ENCODE measurements at regions not wholly inside any gene's neighbourhood (a gene's known extent, or its start where the extent isn't known, plus 50 kb on each side); places are given as distances from the start of the nearest gene placed in this dataset.
"Not testable (repeated sequence)": the region's sequence is repeated elsewhere in the genome, so short reads cannot be mapped to it uniquely, and the experiment has no call there.

- Mint-ChIP-seq H3K4me1 (no peaks in the 10 kb centered on the region), H3K4me3 (no peak overlapping the region), H3K9me3 (no peaks in the 10 kb centered on the region), H3K36me3 (ENCODE audit: insufficient read depth) (no peaks in the 10 kb centered on the region), H3K27ac (ENCODE audit: low read depth) (no peak overlapping the region), H3K27me3 (peaks cover 6% of the 10 kb centered on the region)
- ATAC-seq (replicated peaks; ENCODE audit: extremely low read depth, poor library complexity, severe bottlenecking) = no peak
- no peak for DNase-seq (ENCODE audit: low spot score in 2 of 2)
These were observed 248.0 kb downstream of the S1PR1 start for GRCh38 chr1:101484689-101485338.

GRCh38 chr1:101485712-101486111, 248.9 kb downstream of the S1PR1 start:
- no peak for ATAC-seq (replicated peaks; ENCODE audit: extremely low read depth, poor library complexity, severe bottlenecking)
- Mint-ChIP-seq H3K4me3 (no peak overlapping the region), H3K36me3 (ENCODE audit: insufficient read depth) (no peaks in the 10 kb centered on the region), H3K27me3 (peaks cover 15% of the 10 kb centered on the region), H3K27ac (ENCODE audit: low read depth) (no peak overlapping the region), H3K4me1 (no peaks in the 10 kb centered on the region), H3K9me3 (no peaks in the 10 kb centered on the region)
- DNase-seq (ENCODE audit: low spot score in 2 of 2) = no peak

- H3K4me3 Mint-ChIP-seq; H3K4me1 Mint-ChIP-seq; DNase-seq (ENCODE audit: low spot score in 2 of 2); ATAC-seq (replicated peaks; ENCODE audit: extremely low read depth, poor library complexity, severe bottlenecking); H3K27ac Mint-ChIP-seq (ENCODE audit: low read depth); H3K36me3 Mint-ChIP-seq (ENCODE audit: insufficient read depth); H3K9me3 Mint-ChIP-seq: not testable (repeated sequence)
- peaks cover 34% of the 10 kb centered on the region for H3K27me3 Mint-ChIP-seq
These were observed 255.3 kb downstream of the S1PR1 start for GRCh38 chr1:101492144-101492543.

GRCh38 chr1:101493920-101494319, 257.1 kb downstream of the S1PR1 start:
- H3K27ac Mint-ChIP-seq (ENCODE audit: low read depth); DNase-seq (ENCODE audit: low spot score in 2 of 2); H3K4me1 Mint-ChIP-seq; ATAC-seq (replicated peaks; ENCODE audit: extremely low read depth, poor library complexity, severe bottlenecking); H3K36me3 Mint-ChIP-seq (ENCODE audit: insufficient read depth); H3K9me3 Mint-ChIP-seq; H3K4me3 Mint-ChIP-seq: not testable (repeated sequence)
- H3K27me3 Mint-ChIP-seq = peaks cover 34% of the 10 kb centered on the region

GRCh38 chr1:101496109-101496508, 259.3 kb downstream of the S1PR1 start:
- Mint-ChIP-seq H3K9me3 (no peaks in the 10 kb centered on the region), H3K27me3 (peaks cover 16% of the 10 kb centered on the region), H3K4me3 (no peak overlapping the region), H3K4me1 (no peaks in the 10 kb centered on the region), H3K36me3 (ENCODE audit: insufficient read depth) (no peaks in the 10 kb centered on the region), H3K27ac (ENCODE audit: low read depth) (no peak overlapping the region)
- ATAC-seq (replicated peaks; ENCODE audit: extremely low read depth, poor library complexity, severe bottlenecking) = no peak
- no peak for DNase-seq (ENCODE audit: low spot score in 2 of 2)

GRCh38 chr1:101497881-101498559, 261.2 kb downstream of the S1PR1 start:
- Mint-ChIP-seq H3K27ac (ENCODE audit: low read depth) (no peak overlapping the region), H3K4me1 (no peaks in the 10 kb centered on the region), H3K4me3 (no peak overlapping the region), H3K36me3 (ENCODE audit: insufficient read depth) (no peaks in the 10 kb centered on the region), H3K9me3 (no peaks in the 10 kb centered on the region), H3K27me3 (no peaks in the 10 kb centered on the region)
- DNase-seq (ENCODE audit: low spot score in 2 of 2) (no peak), ATAC-seq (replicated peaks; ENCODE audit: extremely low read depth, poor library complexity, severe bottlenecking) (no peak)

- not testable (repeated sequence) for H3K4me3 Mint-ChIP-seq; DNase-seq (ENCODE audit: low spot score in 2 of 2); H3K4me1 Mint-ChIP-seq; H3K36me3 Mint-ChIP-seq (ENCODE audit: insufficient read depth); H3K27me3 Mint-ChIP-seq; ATAC-seq (replicated peaks; ENCODE audit: extremely low read depth, poor library complexity, severe bottlenecking); H3K9me3 Mint-ChIP-seq
- peak overlapping the region; percentile 35 for H3K27ac Mint-ChIP-seq (ENCODE audit: low read depth)
These were observed 267.3 kb downstream of the S1PR1 start for GRCh38 chr1:101504106-101504505.

GRCh38 chr1:101505240-101505639, 268.4 kb downstream of the S1PR1 start:
- DNase-seq (ENCODE audit: low spot score in 2 of 2); ATAC-seq (replicated peaks; ENCODE audit: extremely low read depth, poor library complexity, severe bottlenecking); H3K27ac Mint-ChIP-seq (ENCODE audit: low read depth); H3K4me3 Mint-ChIP-seq; H3K4me1 Mint-ChIP-seq; H3K27me3 Mint-ChIP-seq; H3K36me3 Mint-ChIP-seq (ENCODE audit: insufficient read depth); H3K9me3 Mint-ChIP-seq: not testable (repeated sequence)

- no peak overlapping the region for H3K27ac Mint-ChIP-seq (ENCODE audit: low read depth)
- DNase-seq (ENCODE audit: low spot score in 2 of 2) (no peak), ATAC-seq (replicated peaks; ENCODE audit: extremely low read depth, poor library complexity, severe bottlenecking) (no peak)
- H3K9me3 Mint-ChIP-seq = no peaks in the 10 kb centered on the region
- H3K4me3 Mint-ChIP-seq = no peak overlapping the region
- no peaks in the 10 kb centered on the region for H3K36me3 Mint-ChIP-seq (ENCODE audit: insufficient read depth)
- no peaks in the 10 kb centered on the region for H3K4me1 Mint-ChIP-seq
- no peaks in the 10 kb centered on the region for H3K27me3 Mint-ChIP-seq
These were observed 269.8 kb downstream of the S1PR1 start for GRCh38 chr1:101506541-101507164.

GRCh38 chr1:101507547-101507971, 270.7 kb downstream of the S1PR1 start:
- no peaks in the 10 kb centered on the region for H3K4me1 Mint-ChIP-seq
- no peak overlapping the region for H3K4me3 Mint-ChIP-seq
- ATAC-seq (replicated peaks; ENCODE audit: extremely low read depth, poor library complexity, severe bottlenecking) = no peak

GRCh38 chr1:101508913-101509312, 272.1 kb downstream of the S1PR1 start:
- ATAC-seq (replicated peaks; ENCODE audit: extremely low read depth, poor library complexity, severe bottlenecking) (no peak), DNase-seq (ENCODE audit: low spot score in 2 of 2) (no peak)
- H3K4me1 Mint-ChIP-seq = no peaks in the 10 kb centered on the region
- H3K4me3 Mint-ChIP-seq = no peak overlapping the region
- no peak overlapping the region for H3K27ac Mint-ChIP-seq (ENCODE audit: low read depth)
- no peaks in the 10 kb centered on the region for H3K9me3 Mint-ChIP-seq
- no peaks in the 10 kb centered on the region for H3K36me3 Mint-ChIP-seq (ENCODE audit: insufficient read depth)
- H3K27me3 Mint-ChIP-seq = no peaks in the 10 kb centered on the region

More at GRCh38 chr1:101507547-101507971, 270.7 kb downstream of the S1PR1 start:
- H3K36me3 Mint-ChIP-seq (ENCODE audit: insufficient read depth) = no peaks in the 10 kb centered on the region
- no peaks in the 10 kb centered on the region for H3K27me3 Mint-ChIP-seq
- no peaks in the 10 kb centered on the region for H3K9me3 Mint-ChIP-seq
- no peak for DNase-seq (ENCODE audit: low spot score in 2 of 2)
- no peak overlapping the region for H3K27ac Mint-ChIP-seq (ENCODE audit: low read depth)

- no peak overlapping the region for H3K4me3 Mint-ChIP-seq
- no peak overlapping the region for H3K27ac Mint-ChIP-seq (ENCODE audit: low read depth)
- no peaks in the 10 kb centered on the region for H3K36me3 Mint-ChIP-seq (ENCODE audit: insufficient read depth)
- DNase-seq (ENCODE audit: low spot score in 2 of 2) (no peak), ATAC-seq (replicated peaks; ENCODE audit: extremely low read depth, poor library complexity, severe bottlenecking) (no peak)
- peaks cover 4% of the 10 kb centered on the region for H3K27me3 Mint-ChIP-seq
- no peaks in the 10 kb centered on the region for H3K4me1 Mint-ChIP-seq
- H3K9me3 Mint-ChIP-seq = no peaks in the 10 kb centered on the region
These were observed 272.6 kb downstream of the S1PR1 start for GRCh38 chr1:101509370-101509769.
